ENCODE measurements at regions not wholly inside any gene's neighbourhood (a gene's known extent, or its start where the extent isn't known, plus 50 kb on each side); places are given as distances from the start of the nearest gene placed in this dataset.
A peak's percentile ranks its signal among the peaks of the same experiment; 100 is the strongest.

GRCh38 chr1:201690528-201690927 is 138.4 kb upstream of the IPO9 start:
- no peak for DNase-seq

GRCh38 chr1:201691716-201692554 is 137.0 kb upstream of the IPO9 start:
- DNase-seq = no peak

DNA sequence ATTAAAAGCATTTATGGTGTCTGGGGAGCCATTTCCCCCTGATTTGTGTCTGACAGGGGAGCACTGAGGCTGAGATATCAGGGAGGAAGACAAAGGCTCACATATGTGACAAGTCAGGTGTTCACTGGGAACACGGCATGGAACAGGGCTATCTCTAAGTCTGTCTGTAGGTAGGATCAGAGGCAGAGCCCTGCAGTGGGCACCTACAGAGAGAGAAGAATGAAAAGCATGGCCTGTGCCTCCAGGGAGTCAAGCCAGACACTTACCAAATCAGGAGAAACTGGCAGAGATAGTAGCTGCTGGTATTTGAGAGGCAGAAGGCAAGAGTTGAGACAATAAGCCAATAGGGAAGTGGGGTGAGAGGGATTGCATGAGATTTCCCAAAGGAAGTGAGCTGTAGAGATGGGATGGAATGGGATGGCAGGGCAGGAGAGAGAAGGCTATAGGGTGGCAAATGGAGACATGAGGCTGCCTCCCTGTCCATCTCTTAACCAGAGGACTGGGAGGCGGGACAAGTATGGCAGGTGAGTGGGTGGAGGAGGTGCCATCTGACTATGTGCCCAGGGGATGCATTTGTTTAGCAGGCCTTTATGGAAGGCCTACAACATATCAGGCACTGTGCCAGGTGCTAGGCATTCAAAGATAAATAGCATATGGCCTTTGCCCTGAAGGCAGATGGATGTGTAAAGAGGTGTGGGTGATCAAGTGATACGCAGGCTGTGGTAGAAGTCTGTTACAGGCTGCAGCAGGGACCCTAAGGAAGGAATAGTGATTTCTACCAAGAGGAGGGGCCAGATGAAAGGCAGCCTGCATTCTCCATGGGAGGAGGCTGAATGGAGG is 136.2 kb upstream of the IPO9 start:
- no peak for DNase-seq

DNA sequence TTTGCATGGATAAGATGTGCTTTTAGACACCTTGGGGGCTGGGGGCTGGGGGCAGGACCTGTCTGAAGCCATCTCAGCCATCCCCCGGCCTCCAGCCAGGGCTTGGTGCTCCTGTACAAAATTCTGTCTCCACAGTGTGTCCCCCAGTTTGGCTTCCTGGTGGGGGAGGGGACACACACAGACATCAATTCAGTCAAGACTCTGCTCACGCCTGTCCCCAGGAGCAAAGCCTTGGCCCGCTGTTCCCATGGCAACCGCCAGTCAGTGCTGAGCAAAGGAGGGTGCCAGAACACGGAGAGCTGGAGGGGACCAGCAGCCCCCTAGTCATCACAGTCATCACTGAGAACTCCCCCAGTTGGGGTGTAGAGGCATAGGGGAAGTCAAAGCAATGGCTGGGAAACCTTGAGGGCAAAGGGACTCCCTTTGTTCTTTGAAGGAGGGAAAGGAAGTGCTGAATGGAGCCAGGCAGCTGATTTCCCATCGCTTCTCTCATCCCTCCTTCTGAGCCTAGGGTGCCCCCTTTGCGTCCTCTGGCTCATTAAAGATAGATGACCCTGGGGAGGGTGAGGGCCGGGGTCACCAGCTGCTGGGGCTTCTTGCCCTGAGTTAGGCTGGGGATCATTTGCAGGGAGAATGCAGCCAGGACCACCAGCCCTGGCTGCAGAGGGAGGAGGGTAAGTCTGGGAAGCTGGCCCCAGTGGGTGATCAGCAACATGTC is 134.9 kb upstream of the IPO9 start:
- no peak for DNase-seq

- DNase-seq = no peak
Measured at GRCh38 chr1:201694608-201695335, 134.2 kb upstream of the IPO9 start.

- no peak for DNase-seq
Measured at GRCh38 chr1:201695607-201696006, 133.3 kb upstream of the IPO9 start.

- peak; percentile 93 for DNase-seq
Measured at GRCh38 chr1:201696217-201696761, 132.7 kb upstream of the IPO9 start.

DNA sequence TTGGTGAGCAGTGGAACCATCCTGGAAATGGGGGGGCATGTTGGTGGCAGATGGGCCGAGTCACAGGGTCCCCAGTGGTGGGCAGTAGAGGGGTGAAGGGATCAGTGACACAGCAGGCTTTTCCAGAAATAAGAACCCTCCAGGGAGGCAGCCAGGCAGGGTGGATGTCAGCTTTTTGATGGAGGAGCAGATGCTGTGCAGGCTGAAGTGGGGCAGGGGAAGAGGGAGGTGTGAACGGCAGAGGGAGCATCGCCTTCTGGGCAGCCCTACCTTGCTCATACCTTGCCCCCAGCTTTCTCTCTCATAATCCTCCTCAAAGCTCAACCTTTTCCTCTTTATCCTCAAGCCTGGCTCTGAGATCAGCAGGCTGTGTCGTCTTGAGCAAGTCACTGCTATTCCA is 131.8 kb upstream of the IPO9 start:
- DNase-seq = no peak

GRCh38 chr1:201701831-201702230 is 127.1 kb upstream of the IPO9 start:
- no peak for DNase-seq

DNA sequence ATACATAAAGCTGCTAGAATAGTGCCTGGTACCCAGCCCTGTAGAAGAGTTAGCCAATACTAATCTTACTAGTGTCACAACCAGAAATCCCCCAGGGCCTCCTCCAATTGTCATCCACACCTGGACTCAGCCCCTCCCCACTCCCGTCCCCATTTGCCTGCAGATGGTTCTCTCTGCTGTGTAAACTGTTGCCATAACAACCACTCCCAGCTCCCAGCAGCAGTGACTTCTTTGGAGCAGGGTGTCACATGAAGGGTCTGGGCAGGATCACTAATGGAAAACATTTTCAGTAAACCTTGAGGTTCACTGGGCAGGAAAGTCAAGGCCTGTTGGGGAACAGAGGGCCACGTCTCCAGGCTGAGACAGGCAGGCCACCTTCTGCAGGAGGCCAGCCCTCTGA is 126.0 kb upstream of the IPO9 start:
- no peak for DNase-seq

DNA sequence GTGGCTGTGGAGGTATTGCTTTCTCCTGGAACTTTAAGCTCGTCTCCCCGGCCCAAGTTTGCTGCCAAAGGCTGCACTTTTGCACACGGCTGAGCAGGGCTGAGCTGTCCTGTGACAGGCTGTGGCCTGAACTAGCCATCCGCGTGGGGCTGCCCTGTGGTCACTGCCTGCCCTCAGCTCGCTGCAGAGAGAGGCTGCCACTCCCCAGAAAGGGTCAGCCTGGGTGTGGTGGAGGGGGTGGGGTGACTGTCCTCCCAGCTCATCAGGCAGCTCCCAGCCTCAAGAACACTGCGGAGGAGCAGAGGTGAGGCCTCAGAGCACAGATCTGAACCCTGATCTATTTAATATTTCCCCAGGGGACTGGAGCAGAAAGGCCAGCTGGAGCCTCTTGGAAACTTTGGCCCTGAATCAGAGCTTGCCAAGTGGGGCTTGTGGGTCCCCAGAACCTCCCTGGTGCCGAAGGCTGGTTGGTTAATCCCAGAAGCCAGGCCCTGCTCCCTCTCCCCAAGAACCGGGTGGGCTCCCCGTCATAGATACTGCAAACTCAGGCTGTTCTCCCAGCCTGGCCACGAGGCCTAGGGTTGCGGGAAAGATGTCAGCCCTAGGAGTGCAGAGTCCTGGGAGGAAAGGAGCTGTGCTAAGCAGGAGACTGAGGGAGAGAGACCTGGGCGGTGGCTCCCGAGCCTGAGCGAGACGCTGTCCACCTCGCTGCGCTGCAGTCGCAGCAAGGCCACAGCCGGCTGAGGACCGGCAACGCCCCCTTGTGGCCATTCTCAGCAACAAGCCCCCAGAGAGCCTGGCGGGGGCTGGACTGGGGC is 125.1 kb upstream of the IPO9 start:
- DNase-seq = peak; percentile 74

GRCh38 chr1:201704439-201704792 is 124.5 kb upstream of the IPO9 start:
- no peak for DNase-seq

DNA sequence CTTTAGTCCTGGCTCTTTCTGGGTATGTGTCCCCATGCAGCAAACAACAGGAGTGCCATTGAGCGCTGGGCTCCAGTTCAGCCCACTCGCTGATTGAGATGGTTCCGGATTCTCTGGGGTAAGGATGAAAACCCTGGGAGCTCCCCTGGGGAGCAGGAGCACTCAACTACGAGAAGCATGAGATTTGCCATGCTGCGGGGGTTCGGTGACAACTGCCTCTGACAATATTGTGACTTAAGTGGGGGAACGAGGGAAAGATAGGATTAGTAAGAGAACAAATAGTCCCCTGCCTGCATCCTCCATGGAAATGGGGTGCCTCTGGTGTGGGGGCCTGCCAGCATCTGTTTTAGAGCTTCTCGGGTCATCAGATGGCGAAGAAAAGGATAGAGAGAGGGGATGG is 123.6 kb upstream of the IPO9 start:
- DNase-seq = no peak

- no peak for DNase-seq
Measured at GRCh38 chr1:201706109-201706508, 122.8 kb upstream of the IPO9 start.

DNA sequence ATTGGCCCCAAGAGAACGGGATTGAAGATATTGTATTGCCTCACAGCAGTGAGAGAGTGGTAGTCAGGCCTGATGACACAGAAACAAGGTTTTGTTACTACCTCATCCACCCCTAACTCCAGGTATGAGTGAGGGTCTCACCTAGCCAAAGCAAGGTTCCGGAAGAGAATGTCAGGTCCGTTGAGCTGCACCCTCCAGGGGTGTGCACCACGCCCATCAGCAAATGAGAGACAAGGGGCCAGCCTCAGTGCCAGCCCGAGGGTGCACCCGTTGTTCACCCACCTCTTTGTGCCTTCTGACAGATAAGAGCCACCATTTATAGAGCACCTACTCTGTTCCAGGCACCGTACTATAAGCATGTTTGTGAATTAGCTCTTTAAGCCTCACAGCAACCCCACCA is 121.9 kb upstream of the IPO9 start:
- DNase-seq = no peak

GRCh38 chr1:201707656-201708055 is 121.3 kb upstream of the IPO9 start:
- DNase-seq = no peak

DNA sequence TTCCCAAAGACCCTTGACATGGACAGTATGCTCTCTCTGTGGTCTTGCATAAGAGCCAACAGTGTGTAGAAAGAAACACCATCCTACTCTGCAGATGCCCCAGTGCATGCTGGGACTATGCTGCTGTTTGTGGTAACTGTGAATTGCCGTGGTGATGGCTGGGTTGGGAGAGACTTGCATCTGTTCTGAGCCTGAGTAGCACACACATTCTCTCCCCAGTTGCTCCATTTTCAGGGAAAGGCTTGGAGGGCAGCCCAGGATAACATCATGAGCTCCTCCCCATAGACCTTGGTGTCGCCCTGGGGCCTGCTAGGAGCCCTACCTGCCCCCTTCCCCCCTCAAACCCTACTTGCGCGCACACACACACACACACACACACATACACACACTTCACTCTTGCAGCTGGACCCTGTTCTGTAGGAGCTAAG is 120.9 kb upstream of the IPO9 start:
- DNase-seq = peak; percentile 62

GRCh38 chr1:201708691-201709090 is 120.3 kb upstream of the IPO9 start:
- no peak for DNase-seq

DNA sequence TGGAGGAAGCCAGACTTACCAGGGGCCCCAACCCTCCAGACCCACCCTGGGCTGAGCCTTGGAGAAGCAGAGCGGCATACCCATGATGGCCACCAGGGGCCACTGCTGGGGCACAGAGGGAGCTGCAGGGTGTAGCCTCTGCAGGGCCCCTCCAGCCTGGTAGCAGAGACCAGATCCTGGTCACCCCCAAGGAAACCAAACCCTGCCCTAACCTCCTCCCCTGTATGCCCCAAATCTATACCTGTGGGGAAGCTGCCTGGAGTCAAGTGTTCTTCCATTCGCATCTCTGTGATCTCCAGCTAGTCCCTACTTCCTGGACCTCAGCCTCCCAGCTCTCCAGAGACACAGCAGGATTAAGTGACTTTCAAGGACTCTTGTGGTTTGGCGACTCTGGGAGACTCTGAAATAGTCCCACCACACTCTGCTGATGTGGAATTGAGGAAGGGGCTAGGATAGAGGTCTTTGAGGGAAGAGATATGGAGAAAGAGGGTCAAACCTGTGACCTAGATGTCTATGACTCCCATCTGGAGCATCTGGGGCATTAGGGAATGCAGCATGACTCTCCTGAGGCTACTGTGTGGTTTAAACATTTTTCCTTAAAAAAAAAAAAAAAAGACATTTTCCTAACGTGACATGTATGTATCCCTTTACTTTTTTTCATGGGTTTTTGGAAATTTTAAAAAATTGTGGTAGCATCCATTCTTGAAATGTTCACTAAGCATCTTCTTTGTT is 119.2 kb upstream of the IPO9 start:
- peak; percentile 70 for DNase-seq

GRCh38 chr1:201710632-201711597 is 118.0 kb upstream of the IPO9 start:
- DNase-seq = no peak

Data from fibroblast of skin of right quadriceps (primary cell).